Activated CD4-positive, alpha-beta T cell treated with anti-CD3 and anti-CD28 coated beads for 48 hours (primary cell): ENCODE measurements at regions not wholly inside any gene's neighbourhood (a gene's known extent, or its start where the extent isn't known, plus 50 kb on each side); places are given as distances from the start of the nearest gene placed in this dataset.

Experiments used
- DNase-seq: peaks from one replicate; pipeline ENCODE4 v3.0.0-alpha.2; 2020

DNA sequence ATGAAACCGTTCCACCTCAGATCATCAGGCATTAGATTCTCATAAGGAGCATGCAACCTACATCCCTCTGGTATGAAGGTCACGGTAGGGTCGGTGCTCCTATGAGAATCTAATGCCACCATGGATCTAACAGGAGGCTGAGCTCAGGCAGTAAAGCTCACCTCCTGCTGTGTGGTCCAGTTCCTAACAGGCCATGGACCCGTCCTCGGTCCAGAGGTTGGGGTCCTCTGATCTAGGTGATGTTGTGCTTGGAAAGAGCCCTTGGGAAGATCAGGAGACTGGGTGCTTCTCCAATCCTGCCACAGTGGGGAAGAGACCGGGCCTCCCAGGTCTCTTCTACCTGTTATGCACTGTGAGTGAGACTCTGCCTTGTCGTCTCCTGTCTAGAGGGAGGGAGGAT lies 104.6 kb downstream of the ACKR3 start:
- no peak for DNase-seq

GRCh38 chr2:236674646-236675045 lies 105.0 kb downstream of the ACKR3 start:
- no peak for DNase-seq

- no peak for DNase-seq
Observed at GRCh38 chr2:236675051-236675450, 105.4 kb downstream of the ACKR3 start.

- no peak for DNase-seq
Observed at GRCh38 chr2:236675526-236675925, 105.9 kb downstream of the ACKR3 start.

- no peak for DNase-seq
Observed at GRCh38 chr2:236676136-236676873, 106.7 kb downstream of the ACKR3 start.

DNA sequence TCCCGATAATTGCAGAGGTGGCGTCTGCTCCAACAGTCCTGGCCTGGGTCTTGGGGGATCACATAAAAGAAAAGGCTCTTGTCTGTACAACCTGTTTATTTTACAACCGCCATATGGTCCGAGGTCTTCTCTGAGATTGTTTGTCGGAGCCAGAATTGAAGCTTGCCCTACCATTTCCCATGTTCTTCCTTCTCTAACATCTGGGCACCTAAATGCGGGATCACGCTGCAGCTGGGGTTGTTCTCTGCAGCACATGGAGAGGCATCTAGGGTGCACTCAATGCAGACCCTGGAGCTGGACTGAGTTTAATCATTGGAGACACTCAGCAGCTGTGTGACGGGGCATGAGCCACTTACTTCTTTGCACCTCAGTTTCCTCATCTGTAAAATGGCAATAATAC lies 107.7 kb downstream of the ACKR3 start:
- no peak for DNase-seq

- DNase-seq = no peak
Observed at GRCh38 chr2:236678307-236678975, 108.8 kb downstream of the ACKR3 start.

DNA sequence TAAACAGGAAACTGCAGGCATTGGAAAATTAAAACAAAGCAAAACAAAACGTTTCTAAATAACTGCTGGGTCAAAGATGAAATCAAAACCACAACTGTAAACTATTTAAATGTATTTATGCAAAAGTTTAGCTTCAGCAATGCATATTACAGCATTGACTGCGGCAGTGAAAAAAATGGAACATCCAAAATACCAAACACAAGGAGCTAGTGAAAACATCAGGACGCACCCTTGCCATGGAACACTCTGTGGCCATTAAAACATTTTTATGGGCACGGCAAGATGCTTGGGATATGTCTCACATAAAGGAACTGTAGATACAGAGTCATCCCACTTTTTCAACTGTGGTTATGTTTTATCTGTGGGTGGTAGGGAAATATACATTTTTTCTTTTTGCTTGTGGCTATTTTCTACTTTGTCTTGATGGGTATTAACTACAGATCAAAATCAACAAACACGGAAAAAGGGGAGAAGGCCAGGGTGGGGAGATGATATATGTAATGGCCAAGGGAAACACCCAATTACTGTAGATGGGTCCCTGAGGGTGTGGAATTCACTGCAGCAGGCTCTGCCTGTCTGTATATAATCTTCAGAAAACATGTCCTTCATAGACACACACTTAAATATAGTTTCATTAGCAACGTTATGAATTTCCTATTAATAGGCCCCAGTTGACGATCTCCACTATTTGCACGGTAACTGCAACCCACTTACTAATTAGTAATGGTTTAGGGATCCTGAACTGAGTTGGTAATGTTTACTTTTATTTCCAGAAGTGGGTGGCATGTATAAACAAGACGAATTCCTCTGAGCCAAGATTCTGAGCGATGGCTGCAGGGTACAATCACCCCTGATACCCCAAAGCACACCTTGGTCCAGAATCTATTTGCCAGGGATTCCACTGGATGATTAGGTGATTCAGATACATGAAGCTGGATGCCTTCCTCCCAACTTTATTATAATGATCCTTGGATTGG lies 110.5 kb downstream of the ACKR3 start:
- no peak for DNase-seq

- no peak for DNase-seq
Observed at GRCh38 chr2:236682651-236683422, 113.2 kb downstream of the ACKR3 start.

DNA sequence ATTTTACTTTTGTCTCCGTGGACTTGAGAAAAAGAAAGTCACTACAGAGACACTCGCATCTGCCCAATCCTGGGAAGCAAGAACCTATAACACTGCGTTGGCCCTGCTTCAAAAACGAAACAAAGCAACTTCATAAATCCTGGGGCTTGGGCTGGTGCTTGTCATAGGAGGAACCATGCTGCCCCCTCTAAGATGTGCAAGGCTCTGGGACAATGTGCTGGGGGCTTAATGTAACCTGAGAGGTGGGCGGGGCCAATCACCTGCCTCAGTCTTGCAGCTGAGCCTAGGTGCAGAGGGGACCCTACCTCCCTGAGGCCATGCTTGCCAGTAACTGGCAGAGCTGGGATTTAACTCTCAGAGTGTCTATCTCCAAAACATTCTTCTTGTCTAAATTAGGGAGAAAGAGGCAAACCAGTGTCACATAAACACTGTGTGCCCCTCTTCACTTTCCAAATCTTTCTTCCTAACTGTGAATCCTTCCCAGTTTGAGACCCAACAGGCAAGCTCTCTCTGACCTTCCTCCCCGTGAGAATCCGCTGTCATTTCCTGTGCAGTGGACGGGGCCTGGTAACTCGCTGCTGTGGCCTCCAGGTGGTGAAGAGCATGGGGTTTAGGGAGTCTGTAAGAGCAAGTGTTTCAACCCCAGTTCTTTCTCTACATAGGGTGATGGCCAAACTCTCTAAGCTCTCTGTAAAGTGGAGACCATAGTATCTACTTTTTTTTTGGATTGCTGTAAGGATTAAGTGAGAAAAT lies 115.1 kb downstream of the ACKR3 start:
- DNase-seq = no peak

GRCh38 chr2:236685361-236685760 lies 115.7 kb downstream of the ACKR3 start:
- DNase-seq = no peak

- no peak for DNase-seq
Observed at GRCh38 chr2:236685979-236686520, 116.4 kb downstream of the ACKR3 start.

- no peak for DNase-seq
Observed at GRCh38 chr2:236686561-236686960, 116.9 kb downstream of the ACKR3 start.

DNA sequence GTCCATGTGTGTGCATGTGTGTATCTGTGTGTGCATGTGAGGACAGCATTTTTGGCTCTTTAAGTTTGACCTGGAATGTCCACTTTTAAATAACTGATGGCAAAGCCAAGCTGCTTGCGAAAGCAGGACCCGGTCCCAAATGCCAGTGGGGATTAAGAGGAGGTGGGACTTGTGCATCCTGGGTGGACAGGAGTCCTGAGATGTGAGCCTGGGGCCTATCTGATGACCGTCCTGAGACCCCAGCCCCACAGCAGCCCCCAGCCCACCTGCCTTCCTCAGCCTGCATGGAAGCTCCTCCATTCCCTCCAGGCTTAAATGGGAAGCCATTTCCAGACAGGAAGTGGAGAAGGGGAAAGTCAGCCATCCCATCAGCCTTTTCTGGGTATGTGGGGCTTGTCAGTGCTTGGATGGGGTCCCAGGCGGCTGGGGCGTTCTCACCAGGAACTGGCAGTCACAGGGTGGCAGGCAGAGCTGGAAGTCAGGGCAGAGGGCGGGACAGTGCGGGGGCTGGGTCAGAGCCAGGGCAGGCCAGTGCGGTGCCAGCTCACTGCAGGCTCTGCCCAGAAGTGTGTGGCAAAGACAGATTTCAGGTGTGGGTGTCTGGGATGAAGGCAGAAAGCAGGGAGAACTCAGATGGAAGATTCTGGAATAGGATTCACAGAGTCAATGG lies 117.8 kb downstream of the ACKR3 start:
- DNase-seq = no peak

DNA sequence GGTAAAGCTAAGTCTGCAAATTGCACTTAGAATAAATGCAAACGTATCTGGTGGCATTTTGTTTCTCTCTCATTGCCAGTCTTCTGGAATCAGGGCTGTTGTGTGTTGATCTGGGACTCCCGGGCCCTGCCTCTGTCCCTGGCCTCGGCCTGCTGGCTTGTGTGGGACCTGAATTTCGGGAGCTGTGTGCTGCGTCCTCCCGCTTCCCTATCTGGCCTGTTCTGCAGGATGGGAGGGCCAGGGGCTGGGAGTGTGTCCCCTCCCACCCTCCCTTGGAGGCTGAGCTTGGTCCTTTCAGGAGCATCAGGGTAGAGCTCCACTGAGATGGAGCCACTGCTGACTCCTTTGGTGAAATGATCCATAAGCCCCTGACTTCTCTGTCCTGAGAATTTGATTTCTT lies 118.5 kb downstream of the ACKR3 start:
- no peak for DNase-seq

- DNase-seq = no peak
Observed at GRCh38 chr2:236688563-236689392, 119.2 kb downstream of the ACKR3 start.

GRCh38 chr2:236689393-236689700 lies 119.7 kb downstream of the ACKR3 start:
- no peak for DNase-seq

GRCh38 chr2:236689981-236690380 lies 120.4 kb downstream of the ACKR3 start:
- DNase-seq = no peak

DNA sequence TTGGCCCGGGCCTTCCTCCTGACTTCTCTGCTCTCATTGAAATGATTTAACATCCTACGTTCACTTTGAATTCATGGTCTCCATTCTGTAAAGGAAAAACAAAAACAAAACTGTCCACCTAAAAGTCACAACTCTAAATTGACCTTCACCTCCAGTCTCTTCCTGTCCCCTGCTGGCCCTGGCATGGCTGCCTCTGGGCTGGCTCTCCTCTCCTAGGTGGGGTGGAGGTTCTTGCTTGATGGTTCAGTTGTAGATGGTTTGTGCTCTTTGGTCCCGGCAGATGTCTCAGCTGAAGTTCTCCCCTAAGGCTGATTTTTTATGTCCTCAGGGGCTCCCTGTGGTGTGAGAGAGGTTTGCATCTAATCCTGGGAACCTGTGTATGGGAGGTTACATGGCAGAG lies 121.1 kb downstream of the ACKR3 start:
- DNase-seq = no peak

GRCh38 chr2:236691799-236692167 lies 122.2 kb downstream of the ACKR3 start:
- DNase-seq = no peak
